Breast epithelium (tissue), 4 donors: ENCODE measurements at regions not wholly inside any gene's neighbourhood (a gene's known extent, or its start where the extent isn't known, plus 50 kb on each side); places are given as distances from the start of the nearest gene placed in this dataset.
"Not testable (repeated sequence)": the region's sequence is repeated elsewhere in the genome, so short reads cannot be mapped to it uniquely, and the experiment has no call there.

ENCODE experiments used
- DNase-seq, 2 donors: peaks; one replicate each; pipeline ENCODE4 v3.0.0-alpha.2; 2019; ENCODE audit warnings: low spot score in 2 of 2
- H3K27ac ChIP-seq, 2 donors: fragments of 200-600 bp; sonication (generic) in 1 of 2; one replicate each; pipeline ENCODE4 v1.5.1; 2016 to 2019; ENCODE audit warnings: mild to moderate bottlenecking in 1 of 2
- H3K27me3 ChIP-seq, 2 donors: fragments of 200-600 bp; sonication (generic) in 1 of 2; one replicate each; pipeline versions ENCODE4 v1.5.1 to v1.6.0; 2017 to 2019; ENCODE audit warnings: control low read depth in 1 of 2, mild to moderate bottlenecking in 1 of 2
- H3K36me3 ChIP-seq: fragments of 200-600 bp; one replicate; pipeline ENCODE4 v1.5.1; 2019
- H3K4me1 ChIP-seq, 2 donors: fragments of 200-600 bp; sonication (generic); one replicate each; pipeline ENCODE4 v1.5.1; 2016 to 2019; ENCODE audit warnings: control low read depth in 1 of 2
- H3K4me3 ChIP-seq, 3 donors: fragments of 200-600 bp; sonication (generic); 1 replicate in 2 of 3; 2 replicates in 1 of 3; pipeline ENCODE4 v1.5.1; 2016 to 2019; ENCODE audit warnings: mild to moderate bottlenecking in 3 of 3, moderate library complexity in 2 of 3
- H3K9me3 ChIP-seq, 2 donors: fragments of 200-600 bp; sonication (generic) in 1 of 2; one replicate each; pipeline ENCODE4 v1.5.1; 2016 to 2019; ENCODE audit warnings: control low read depth in 1 of 2
- POLR2A ChIP-seq: fragments of 450-650 bp; IDR thresholded peaks from one replicate; pipeline ENCODE4 v1.6.1; 2016; ENCODE audit warnings: antibody characterized with exemption, mild to moderate bottlenecking, moderate library complexity
- POLR2AphosphoS5 ChIP-seq, 3 donors: sonication (generic); formaldehyde crosslinking; IDR thresholded peaks; one replicate each; pipeline ENCODE4 v1.6.1; 2017; ENCODE audit warnings: antibody characterized with exemption in 3 of 3
- intact Hi-C: fragments of 100-400 bp; cut with DNase I; formaldehyde crosslinking; loops from one replicate; pipeline ENCODE4 v1.15.1; 2023; ENCODE audit warnings: low total_unique reads
- TF ChIP-seq, protein P1 (sequence below), 3 donors: fragments of 450-650 bp; IDR thresholded peaks; one replicate each; pipeline ENCODE4 v1.5.1; 2016 to 2017; ENCODE audit warnings: antibody characterized with exemption in 3 of 3, mild to moderate bottlenecking in 3 of 3, moderate library complexity in 3 of 3

DNA sequence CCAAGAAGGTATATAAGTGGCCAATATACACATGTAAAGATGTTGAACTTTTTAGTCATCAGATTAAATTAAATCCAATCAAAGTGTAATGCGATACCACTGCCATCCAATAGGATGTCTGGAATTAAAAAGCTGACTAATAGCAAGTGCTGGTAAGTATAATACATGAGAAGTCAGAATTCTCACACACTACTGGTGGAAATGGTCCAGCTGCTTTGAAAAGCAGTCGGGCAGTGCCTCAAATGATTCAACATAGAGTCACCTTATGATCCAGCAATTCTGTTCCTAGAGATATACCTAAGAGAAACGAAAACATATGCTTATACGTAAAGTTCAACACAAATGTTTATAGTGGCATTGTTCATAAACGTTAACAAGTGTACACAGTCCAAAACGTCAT, 124.1 kb upstream of the MYT1L start:
- TF ChIP-seq, protein P1, sequence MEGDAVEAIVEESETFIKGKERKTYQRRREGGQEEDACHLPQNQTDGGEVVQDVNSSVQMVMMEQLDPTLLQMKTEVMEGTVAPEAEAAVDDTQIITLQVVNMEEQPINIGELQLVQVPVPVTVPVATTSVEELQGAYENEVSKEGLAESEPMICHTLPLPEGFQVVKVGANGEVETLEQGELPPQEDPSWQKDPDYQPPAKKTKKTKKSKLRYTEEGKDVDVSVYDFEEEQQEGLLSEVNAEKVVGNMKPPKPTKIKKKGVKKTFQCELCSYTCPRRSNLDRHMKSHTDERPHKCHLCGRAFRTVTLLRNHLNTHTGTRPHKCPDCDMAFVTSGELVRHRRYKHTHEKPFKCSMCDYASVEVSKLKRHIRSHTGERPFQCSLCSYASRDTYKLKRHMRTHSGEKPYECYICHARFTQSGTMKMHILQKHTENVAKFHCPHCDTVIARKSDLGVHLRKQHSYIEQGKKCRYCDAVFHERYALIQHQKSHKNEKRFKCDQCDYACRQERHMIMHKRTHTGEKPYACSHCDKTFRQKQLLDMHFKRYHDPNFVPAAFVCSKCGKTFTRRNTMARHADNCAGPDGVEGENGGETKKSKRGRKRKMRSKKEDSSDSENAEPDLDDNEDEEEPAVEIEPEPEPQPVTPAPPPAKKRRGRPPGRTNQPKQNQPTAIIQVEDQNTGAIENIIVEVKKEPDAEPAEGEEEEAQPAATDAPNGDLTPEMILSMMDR (IDR thresholded peaks at IDR 0.05): no peak
- TF ChIP-seq POLR2AphosphoS5 (IDR thresholded peaks at IDR 0.05): no peak
- no peak for TF ChIP-seq POLR2A
- Histone ChIP-seq H3K27ac (no peak overlapping the region), H3K4me1 (no peaks in the 10 kb centered on the region), H3K4me3 (no peak overlapping the region), H3K36me3 (no peaks in the 10 kb centered on the region), H3K27me3 (no peaks in the 10 kb centered on the region), H3K9me3 (no peaks in the 10 kb centered on the region)
- DNase-seq: no peak
- intact Hi-C loops: no loop called here

DNA sequence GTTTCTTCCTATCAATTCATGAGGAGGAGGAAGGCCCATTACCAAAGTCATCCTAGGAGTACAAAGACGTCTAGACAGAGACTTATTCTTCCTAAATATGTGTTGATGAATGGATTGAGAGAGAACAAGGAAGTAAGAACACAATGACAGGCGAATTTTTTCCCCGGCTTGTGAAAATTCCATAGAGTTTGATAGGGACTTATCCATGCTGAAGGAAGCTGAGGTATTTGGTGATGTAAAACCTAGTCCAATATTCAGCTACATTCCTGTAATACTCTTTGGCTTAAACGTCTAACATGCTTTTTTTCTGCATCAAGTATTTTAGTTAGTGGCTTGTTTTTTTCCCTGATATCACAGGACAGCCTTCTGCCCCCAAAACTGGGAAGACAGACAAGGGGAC, 121.9 kb upstream of the MYT1L start:
- H3K36me3 ChIP-seq: no peaks in the 10 kb centered on the region
- H3K27ac ChIP-seq: no peak overlapping the region
- intact Hi-C loops: no loop called here
- no peaks in the 10 kb centered on the region for H3K9me3 ChIP-seq
- no peaks in the 10 kb centered on the region for H3K4me1 ChIP-seq
- no peaks in the 10 kb centered on the region for H3K27me3 ChIP-seq
- no peak for TF ChIP-seq POLR2AphosphoS5 (IDR thresholded peaks at IDR 0.05)
- TF ChIP-seq, protein P1 (IDR thresholded peaks at IDR 0.05): no peak
- H3K4me3 ChIP-seq: no peak overlapping the region
- no peak for DNase-seq

DNA sequence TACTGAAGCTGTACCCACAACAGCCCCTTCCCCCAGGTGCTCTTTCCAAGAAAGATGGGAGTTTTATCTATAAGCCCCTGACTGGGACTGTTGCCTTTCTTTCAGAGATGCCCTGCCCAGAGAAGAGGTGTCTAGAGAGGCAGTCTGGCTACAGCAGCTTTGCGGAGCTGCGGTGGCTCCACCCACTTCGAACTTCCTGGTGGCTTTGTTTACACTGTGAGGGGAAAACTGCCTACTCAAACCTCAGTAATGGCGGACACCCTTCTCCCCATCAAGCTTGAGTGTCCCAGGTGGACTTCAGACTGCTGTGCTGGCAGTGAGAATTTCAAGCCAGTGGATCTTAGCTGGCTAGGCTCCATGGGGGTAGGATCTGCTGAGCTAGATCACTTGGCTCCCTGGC, 120.2 kb upstream of the MYT1L start:
- H3K4me3 ChIP-seq, DNase-seq, intact Hi-C loops, H3K36me3 ChIP-seq, H3K27me3 ChIP-seq, H3K27ac ChIP-seq, H3K9me3 ChIP-seq, H3K4me1 ChIP-seq: not testable (repeated sequence)

DNA sequence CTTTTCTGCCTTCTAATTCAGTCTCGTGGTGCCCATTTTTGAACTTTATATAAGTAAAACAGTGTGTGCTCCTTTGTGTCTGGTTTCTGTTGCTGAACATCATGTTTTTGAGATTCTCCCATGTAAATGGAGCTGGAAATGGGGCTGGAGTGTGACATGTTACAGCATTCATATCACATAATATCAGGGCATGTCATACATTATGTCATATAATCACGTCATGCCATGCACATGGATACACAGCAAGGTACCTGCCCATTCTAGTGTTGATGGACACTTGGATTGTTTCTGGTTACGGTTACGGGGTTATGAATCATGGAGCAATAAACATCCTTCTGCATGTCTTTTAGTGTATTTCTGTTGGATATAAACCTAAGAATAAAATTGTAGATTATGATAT, 117.1 kb upstream of the MYT1L start:
- no peak overlapping the region for H3K27ac ChIP-seq
- TF ChIP-seq POLR2AphosphoS5 (IDR thresholded peaks at IDR 0.05) (no peak), POLR2A (no peak)
- TF ChIP-seq, protein P1 (IDR thresholded peaks at IDR 0.05): no peak
- H3K36me3 ChIP-seq: no peaks in the 10 kb centered on the region
- no peaks in the 10 kb centered on the region for H3K27me3 ChIP-seq
- intact Hi-C loops: loop anchor here (5.0 kb wide), 1 partner anchor 449 kb away; no protein-coding TSS in a partner anchor
- no peaks in the 10 kb centered on the region for H3K9me3 ChIP-seq
- no peak overlapping the region for H3K4me3 ChIP-seq
- no peaks in the 10 kb centered on the region for H3K4me1 ChIP-seq
- no peak for DNase-seq

DNA sequence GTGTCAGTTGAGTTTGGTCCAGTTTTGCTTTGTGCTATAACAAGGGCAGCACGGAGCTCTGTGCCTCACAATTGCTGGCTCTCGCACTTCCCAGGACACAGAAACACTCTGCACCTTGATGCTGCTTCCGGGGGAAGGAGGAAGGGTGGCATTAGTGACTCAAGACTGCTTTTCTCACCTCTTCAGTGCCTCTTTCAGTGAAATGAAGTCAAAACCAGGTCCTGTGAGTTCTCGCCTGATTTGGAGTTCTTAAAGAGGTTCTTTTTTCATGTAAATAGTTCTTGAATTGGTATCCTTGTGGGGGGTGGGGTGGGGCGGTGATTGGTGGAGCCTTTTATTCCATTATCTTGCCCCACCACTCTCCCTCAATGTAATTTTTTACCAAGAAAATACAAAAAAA, 91.5 kb upstream of the MYT1L start:
- DNase-seq: no peak
- H3K4me3 ChIP-seq: no peak overlapping the region
- no peaks in the 10 kb centered on the region for H3K4me1 ChIP-seq
- no peaks in the 10 kb centered on the region for H3K9me3 ChIP-seq
- TF ChIP-seq, protein P1 (IDR thresholded peaks at IDR 0.05): no peak
- TF ChIP-seq POLR2AphosphoS5 (IDR thresholded peaks at IDR 0.05) (no peak), POLR2A (no peak)
- no peak overlapping the region for H3K27ac ChIP-seq
- no peaks in the 10 kb centered on the region for H3K27me3 ChIP-seq
- H3K36me3 ChIP-seq: no peaks in the 10 kb centered on the region
- intact Hi-C loops: no loop called here

DNA sequence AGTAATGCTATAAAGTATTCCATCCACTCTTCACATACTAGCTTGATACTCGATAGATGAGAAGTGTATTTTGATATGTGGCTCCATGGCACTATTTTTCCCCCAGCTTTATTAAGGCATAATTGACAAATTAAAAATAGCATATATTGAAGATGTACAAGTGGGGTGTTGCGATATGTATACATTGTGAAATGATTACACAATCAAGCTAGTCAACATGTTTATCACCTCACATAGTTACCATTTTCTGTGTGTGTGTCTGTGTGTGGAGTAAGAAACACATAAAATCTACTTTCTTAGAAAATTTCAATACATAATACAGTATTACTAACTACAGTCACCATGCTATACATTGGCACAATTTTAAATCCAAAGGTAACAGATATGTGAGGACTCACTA, 82.5 kb upstream of the MYT1L start:
- H3K9me3 ChIP-seq: peaks cover 0 to 6% of the 10 kb centered on the region in 2 donors
- no peak overlapping the region for H3K4me3 ChIP-seq
- H3K36me3 ChIP-seq: no peaks in the 10 kb centered on the region
- intact Hi-C loops: no loop called here
- H3K27me3 ChIP-seq: no peaks in the 10 kb centered on the region
- no peak for TF ChIP-seq POLR2AphosphoS5 (IDR thresholded peaks at IDR 0.05)
- TF ChIP-seq, protein P1 (IDR thresholded peaks at IDR 0.05): no peak
- no peak for DNase-seq
- H3K27ac ChIP-seq: no peak overlapping the region
- H3K4me1 ChIP-seq: no peaks in the 10 kb centered on the region
